Suppressor macrophage (primary cell): ENCODE measurements at regions not wholly inside any gene's neighbourhood (a gene's known extent, or its start where the extent isn't known, plus 50 kb on each side); places are given as distances from the start of the nearest gene placed in this dataset.

Source experiments
- DNase-seq, 4 experiments: peaks; one replicate each; pipeline ENCODE4 v3.0.0-alpha.2; 2020 to 2022

DNA sequence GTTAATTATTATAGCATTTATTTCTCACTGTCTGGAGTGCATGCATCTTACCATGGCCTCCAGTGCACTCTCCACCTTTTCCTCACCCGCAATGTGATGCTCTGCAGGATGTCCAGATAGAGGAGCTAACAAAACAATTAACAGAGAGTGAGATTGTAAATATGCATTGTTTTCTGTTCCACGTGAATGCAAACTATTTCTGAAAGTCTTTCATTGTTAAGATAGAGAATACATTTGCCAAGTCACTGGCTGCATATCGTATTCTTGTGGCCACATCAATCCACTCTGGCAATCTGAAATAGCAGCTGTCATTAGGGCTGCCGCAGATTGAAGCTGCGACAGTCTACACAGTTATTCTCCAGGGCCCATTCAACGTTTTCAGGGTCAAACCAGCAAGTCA lies 143.8 kb downstream of the DUSP10 start:
- DNase-seq = no peak

DNA sequence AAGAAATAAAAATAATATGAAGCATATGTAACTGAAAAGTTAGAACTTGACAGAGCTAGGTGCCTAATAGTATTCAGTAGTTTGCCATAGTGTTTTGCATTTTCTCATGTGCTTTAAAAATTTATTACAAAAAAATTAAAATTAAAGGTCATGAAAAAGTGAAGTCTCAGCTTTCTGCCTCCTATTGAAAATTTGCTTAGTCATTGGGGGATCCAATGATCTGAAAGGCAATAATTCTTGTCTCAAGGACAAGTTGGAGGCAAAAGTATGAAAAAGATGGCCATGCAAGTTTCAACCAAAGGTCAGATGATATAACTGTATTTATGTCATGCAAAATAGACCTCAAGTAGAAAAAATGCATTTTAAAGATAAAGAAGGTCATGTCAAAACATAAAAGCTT lies 140.7 kb downstream of the DUSP10 start:
- no peak for DNase-seq

DNA sequence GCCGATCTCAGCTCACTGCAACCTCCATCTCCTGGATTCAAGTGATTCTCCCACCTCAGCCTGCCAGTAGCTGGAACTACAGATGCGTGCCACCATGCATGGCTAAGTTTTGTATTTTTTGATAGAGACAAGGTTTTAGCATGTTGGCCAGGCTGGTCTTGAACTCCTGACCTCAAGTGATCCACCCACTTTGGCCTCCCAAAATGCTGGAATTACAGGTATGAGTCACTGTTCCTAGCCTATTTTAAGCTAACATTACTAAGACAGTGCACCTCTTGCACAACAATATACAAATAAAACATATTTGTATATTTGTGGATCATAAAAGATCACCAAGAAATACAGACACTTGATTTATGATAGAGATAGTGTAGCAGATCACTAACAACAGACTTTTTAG lies 139.1 kb downstream of the DUSP10 start:
- DNase-seq = no peak

DNA sequence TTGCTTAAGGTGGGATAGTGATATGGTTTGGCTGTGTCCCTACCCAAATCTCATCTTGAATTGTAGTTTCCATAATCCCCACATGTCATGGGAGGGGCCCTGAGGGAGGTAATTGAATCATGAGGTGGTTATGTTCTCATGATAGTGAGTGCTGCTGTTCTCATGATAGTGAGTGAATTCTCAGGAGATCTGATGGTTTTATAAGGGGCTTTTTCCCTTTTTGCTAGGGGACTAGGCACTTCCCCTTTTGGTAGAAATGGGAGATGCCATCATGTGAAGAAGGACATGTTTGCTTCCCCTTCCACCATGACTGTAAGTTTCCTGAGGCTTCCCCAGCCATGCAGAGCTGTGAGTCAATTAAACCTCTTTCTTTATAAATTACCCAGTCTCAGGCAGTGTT lies 137.5 kb downstream of the DUSP10 start:
- peak in 2 of 4 experiments; percentile 6 to 11 for DNase-seq

DNA sequence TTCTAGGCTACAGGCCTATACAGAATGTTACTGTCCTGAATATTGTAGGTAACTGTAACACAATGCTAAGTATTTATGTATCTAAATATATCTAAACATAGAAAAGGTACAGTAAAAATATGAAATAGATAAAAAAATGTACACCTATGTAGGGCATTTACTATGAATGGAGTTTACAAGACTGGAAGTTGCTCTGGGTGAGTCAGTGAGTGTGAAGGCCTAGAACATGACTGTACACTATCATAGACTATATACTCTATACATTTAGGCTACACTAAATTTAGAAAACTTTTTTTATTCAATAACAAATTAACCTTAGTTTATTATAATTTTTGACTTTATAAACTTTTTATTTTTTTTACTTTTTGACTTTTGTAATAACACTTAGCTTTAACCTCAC lies 136.9 kb downstream of the DUSP10 start:
- DNase-seq = no peak

DNA sequence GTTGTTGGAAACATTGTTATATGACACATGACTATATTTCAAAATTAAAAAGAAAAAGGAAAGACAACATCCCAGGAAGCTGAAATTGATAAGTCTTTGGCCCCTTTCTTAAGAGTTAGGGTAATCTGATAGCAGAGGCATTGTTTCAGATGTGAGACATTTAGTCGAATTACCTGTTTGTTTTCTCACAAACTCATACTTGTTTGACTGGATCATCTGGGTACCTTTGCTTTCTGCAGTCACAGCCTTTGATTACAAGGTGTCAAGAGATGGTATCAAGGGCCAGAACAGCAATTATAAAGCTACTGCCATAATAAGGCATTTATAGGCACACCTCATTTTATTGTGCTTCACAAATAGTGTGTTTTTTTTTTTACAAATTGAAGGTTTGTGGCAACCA lies 136.3 kb downstream of the DUSP10 start:
- DNase-seq = no peak

- no peak for DNase-seq
Measured at GRCh38 chr1:221606256-221606655, 135.6 kb downstream of the DUSP10 start.

- no peak for DNase-seq
Measured at GRCh38 chr1:221608835-221609320, 133.0 kb downstream of the DUSP10 start.

GRCh38 chr1:221611656-221612046 lies 130.2 kb downstream of the DUSP10 start:
- DNase-seq = no peak

DNA sequence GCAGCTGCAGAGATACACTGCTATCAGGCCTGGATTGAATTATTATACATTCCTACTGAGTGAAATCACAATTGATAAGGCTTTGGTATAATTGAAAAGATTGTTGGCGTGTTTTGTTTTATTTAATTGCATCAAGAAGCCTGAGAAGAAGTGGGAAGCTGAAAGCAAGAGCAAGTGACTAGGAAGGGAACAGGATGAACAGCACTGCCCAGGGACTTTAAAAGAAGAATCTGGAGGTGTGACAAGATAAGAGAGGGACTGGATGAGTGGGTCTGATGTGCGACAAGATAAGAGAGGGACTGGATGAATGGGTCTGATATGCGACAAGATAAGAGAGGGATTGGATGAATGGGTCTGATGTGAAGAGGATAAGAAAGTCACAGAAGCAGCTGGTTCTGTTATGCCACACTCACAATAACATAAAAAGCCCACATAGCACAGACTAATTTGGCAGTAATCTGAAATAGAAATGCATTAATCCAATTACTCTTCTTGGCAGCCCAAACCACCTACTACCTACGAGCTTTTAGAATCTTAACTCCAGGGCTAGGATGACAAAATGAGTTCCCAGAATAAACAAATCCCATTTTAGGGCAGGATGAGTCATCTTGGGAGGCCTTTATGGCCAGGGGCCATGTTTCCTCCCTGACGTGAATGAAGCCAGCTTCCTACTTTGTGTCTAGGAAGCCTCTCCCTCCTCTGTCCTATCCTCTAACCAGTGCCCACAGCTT lies 129.7 kb downstream of the DUSP10 start:
- DNase-seq = peak; percentile 30 to 62 (median 46)

DNA sequence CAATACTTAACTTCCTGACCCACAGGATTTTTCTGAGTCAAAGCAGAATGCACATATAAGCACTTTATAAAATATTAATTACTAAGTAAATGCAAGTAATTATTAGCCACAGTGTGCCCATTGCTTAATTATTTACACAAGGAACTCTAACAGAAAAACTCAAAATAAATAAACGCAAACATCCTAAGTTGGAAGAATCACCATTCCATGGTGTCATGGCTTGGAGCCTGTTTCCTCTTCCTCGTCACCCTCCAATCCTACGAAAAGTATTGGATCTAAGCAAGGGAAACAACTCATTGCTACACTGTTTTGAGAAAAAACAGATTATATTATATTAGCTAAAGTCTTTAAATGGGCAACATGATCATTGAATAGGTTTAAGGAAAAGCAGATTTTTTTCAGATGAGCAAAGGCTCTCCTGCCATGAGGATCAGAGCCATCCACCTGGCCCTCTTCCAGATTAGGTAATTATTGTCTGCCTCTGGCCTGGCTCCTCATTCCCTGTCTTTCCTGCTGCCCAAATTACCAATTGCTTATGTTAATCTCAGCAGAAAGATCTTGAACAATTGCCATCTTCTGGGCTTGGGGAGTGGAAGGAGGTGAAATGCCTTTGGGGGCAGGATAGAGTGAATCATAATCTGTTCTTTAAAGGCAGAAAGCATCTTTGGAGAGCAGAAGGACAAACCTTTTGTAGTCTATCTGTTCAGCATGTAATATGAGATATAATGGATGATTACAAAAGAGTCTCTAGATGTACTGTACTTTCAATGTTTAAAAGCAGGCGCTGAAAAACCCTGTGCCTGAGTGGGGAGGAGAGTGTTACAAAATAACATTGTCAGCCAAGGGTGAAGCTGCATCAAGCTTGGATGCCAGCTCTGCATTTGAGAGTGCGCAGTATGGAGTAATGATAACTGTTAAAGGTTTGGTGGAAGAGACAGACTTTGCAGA lies 121.2 kb downstream of the DUSP10 start:
- DNase-seq = no peak

GRCh38 chr1:221621683-221622082 lies 120.2 kb downstream of the DUSP10 start:
- no peak for DNase-seq

- DNase-seq = no peak
Measured at GRCh38 chr1:221622389-221622788, 119.5 kb downstream of the DUSP10 start.

DNA sequence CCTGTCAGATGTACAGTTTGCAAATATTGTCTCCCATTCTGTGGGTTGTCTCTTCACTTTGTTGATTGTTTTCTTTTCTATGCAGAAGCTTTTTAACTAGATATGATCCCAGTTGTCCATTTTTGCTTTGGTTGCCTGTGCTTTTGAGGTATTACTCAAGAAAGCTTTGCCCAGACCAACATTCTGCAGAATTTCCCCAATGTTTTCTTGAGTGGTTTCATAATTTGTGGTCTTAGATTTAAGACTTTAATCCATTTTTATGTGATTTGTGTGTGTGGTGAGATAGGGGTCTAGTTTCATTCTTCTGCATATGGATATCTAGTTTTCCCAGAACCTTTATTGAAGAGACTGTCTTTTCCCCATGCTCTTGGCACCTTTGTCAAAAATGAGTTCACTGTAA lies 116.9 kb downstream of the DUSP10 start:
- no peak for DNase-seq

DNA sequence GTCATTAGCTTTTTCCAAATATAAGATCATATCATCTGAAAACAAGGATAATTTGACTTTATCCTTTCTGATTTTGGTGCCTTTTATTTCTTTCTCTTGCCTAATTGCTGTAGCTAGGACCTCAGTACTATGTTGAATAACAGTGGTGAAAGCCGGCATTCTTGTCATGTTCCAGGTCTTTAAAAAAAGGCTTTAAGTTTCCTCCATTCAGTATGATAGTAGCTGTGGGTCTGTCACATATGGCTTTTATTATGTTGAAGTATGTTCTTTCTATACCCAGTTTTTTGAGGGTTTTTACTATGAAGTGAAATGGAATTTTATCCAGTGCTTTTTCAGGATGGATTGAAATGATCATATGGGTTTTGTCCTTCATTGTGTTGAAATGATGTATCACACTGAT lies 115.8 kb downstream of the DUSP10 start:
- DNase-seq = no peak

DNA sequence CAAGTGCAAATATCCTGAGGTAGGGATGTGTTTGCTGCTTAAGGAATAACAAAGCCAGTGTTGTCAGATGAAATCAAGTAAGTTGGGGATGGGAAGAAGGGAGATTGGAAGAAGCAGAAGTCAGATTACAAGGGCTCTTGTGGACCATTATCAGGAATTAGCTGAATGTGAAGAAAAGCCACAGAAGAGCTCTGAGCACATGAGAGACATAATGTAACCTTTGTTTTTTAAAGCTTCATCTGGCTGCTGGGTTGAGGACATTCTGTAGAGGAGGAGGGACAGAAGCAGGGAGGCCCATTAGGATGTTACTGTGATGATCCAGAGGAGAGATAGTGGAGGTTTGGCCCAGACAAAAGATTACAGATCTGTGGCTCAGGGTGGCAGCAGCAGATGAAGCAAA lies 111.7 kb downstream of the DUSP10 start:
- no peak for DNase-seq

- no peak for DNase-seq
Measured at GRCh38 chr1:221631556-221631955, 110.3 kb downstream of the DUSP10 start.

DNA sequence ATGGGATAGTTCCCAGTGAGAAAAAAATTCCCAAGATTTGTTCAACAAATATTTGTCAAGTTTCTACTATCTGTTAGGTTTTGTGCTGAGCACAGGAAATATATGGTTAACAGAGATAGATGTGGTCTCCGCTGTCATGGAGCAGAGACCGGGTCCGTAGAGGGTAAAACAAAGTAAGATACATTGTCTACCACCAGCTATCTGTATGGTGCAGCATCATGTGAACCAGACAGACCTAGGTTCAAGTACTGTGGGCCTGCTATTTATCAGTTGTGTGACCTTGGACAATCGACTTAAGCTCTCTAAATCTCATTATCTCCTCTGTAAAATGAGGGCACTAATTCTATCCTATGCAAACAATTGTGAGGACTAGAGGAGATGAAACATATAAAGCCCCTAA lies 109.8 kb downstream of the DUSP10 start:
- DNase-seq = no peak

- no peak for DNase-seq
Measured at GRCh38 chr1:221633841-221634409, 108.0 kb downstream of the DUSP10 start.

GRCh38 chr1:221634606-221635005 lies 107.3 kb downstream of the DUSP10 start:
- DNase-seq = no peak

GRCh38 chr1:221635305-221635704 lies 106.6 kb downstream of the DUSP10 start:
- DNase-seq = no peak

DNA sequence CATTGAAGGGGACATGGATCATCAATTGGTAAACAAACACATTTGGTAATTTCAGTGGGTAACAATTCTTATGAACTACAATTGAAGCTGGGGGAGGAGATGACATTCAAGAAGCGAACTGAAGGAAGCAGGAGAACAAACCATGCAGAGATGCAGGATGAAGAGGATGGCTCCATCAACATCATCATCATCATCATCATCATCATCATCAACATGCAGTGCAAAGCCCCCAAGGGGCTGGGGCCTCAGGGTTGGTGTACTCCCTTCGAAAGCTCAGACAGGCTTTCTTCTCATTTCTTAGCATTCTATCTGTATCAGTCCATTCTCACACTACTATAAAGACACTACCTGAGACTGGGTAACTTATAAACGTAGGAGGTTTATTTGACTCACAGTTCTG lies 105.8 kb downstream of the DUSP10 start:
- DNase-seq = no peak

DNA sequence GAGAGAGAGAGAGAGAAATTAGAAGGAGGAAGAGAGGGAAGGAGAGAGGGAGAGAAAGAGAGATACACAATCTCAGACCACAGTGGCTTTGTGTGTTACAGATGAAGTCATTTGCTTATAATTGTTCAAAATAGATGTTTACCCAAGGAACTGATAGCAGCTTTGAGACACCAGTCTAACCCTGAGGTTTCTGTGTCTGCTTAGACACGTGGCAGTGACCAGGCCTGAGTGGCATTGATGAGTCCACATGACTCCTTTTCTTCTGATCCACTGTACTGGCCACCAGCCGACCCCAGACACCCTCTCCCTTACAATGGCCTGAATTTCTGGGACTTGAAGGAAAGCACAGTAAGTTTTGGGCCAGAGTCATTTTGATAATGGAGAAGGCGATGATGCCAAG lies 104.9 kb downstream of the DUSP10 start:
- DNase-seq = no peak
